HG02885 (cell line): ENCODE measurements at regions not wholly inside any gene's neighbourhood (a gene's known extent, or its start where the extent isn't known, plus 50 kb on each side); places are given as distances from the start of the nearest gene placed in this dataset.
"Not testable (repeated sequence)": the region's sequence is repeated elsewhere in the genome, so short reads cannot be mapped to it uniquely, and the experiment has no call there.

Source experiments
- ATAC-seq: cut with Tn5 transposase; IDR thresholded peaks from one replicate; pipeline ENCODE4 v1.9.1; 2021; ENCODE audit warnings: mild to moderate bottlenecking; ENCODE audit not compliant: unreplicated experiment, poor library complexity

- no peak for ATAC-seq
Measured at GRCh38 chr9:16052757-16053530, 500.1 kb downstream of the CCDC171 start.

- no peak for ATAC-seq
Measured at GRCh38 chr9:16057541-16057940, 504.7 kb downstream of the CCDC171 start.

- ATAC-seq = peak; percentile 38
Measured at GRCh38 chr9:16058131-16058549, 505.3 kb downstream of the CCDC171 start.

- ATAC-seq = peak; percentile 50
Measured at GRCh38 chr9:16060436-16061129, 507.7 kb downstream of the CCDC171 start.

GRCh38 chr9:16062542-16063240 is 509.8 kb downstream of the CCDC171 start:
- ATAC-seq = no peak

GRCh38 chr9:16063241-16063591 is 510.4 kb downstream of the CCDC171 start:
- ATAC-seq = no peak

- ATAC-seq = no peak
Measured at GRCh38 chr9:16064771-16065170, 511.9 kb downstream of the CCDC171 start.

- ATAC-seq = not testable (repeated sequence)
Measured at GRCh38 chr9:16066201-16066600, 513.4 kb downstream of the CCDC171 start.

- ATAC-seq = no peak
Measured at GRCh38 chr9:16068476-16068875, 515.6 kb downstream of the CCDC171 start.

GRCh38 chr9:16069249-16069648 is 516.4 kb downstream of the CCDC171 start:
- ATAC-seq = no peak

- ATAC-seq = no peak
Measured at GRCh38 chr9:16069671-16070454, 517.0 kb downstream of the CCDC171 start.

- no peak for ATAC-seq
Measured at GRCh38 chr9:16070455-16071145, 517.8 kb downstream of the CCDC171 start.

GRCh38 chr9:16071400-16071799 is 518.6 kb downstream of the CCDC171 start:
- ATAC-seq = no peak

GRCh38 chr9:16074963-16075362 is 522.1 kb downstream of the CCDC171 start:
- ATAC-seq = no peak

- ATAC-seq = no peak
Measured at GRCh38 chr9:16075696-16076095, 522.9 kb downstream of the CCDC171 start.

GRCh38 chr9:16076511-16076910 is 523.7 kb downstream of the CCDC171 start:
- no peak for ATAC-seq

- no peak for ATAC-seq
Measured at GRCh38 chr9:16082796-16083195, 530.0 kb downstream of the CCDC171 start.

- ATAC-seq = no peak
Measured at GRCh38 chr9:16085167-16085726, 532.4 kb downstream of the CCDC171 start.

- no peak for ATAC-seq
Measured at GRCh38 chr9:16090907-16091629, 538.2 kb downstream of the CCDC171 start.
